Activated CD8-positive, alpha-beta memory T cell treated with anti-CD3 and anti-CD28 coated beads, Interleukin-2, amount 10 ng/mL, durations not matched to agents 7 days and 5 days (primary cell): ENCODE measurements at regions not wholly inside any gene's neighbourhood (a gene's known extent, or its start where the extent isn't known, plus 50 kb on each side); places are given as distances from the start of the nearest gene placed in this dataset.

Experiments
- ATAC-seq: fragments of 150-1000 bp; cut with Tn5 transposase; one replicate; pipeline ENCODE4 v1.10.0; 2021; ENCODE audit warnings: moderate library complexity
- CTCF ChIA-PET: fragments of 350-600 bp; sonication (Branson Sonifier 250); formaldehyde crosslinking; loops from one replicate; lab custom pipeline; 2021; ENCODE audit warnings: antibody characterized with exemption; lab: Charles Lee
- DNase-seq: peaks from one replicate; pipeline ENCODE4 v3.0.0-alpha.2; 2020
- H3K27ac Mint-ChIP-seq: one replicate; pipeline ENCODE4 v1.8.0; 2021; ENCODE audit warnings: mild to moderate bottlenecking, mixed read lengths
- H3K27me3 Mint-ChIP-seq: one replicate; pipeline ENCODE4 v1.8.0; 2021; ENCODE audit warnings: mixed read lengths
- H3K36me3 Mint-ChIP-seq: one replicate; pipeline ENCODE4 v1.8.0; 2021; ENCODE audit warnings: mild to moderate bottlenecking, mixed read lengths
- H3K4me1 Mint-ChIP-seq: one replicate; pipeline ENCODE4 v1.8.0; 2021; ENCODE audit warnings: mixed read lengths
- H3K4me3 Mint-ChIP-seq: one replicate; pipeline ENCODE4 v1.8.0; 2021; ENCODE audit warnings: mild to moderate bottlenecking, moderate library complexity, mixed read lengths
- H3K9me3 Mint-ChIP-seq: one replicate; pipeline ENCODE4 v1.8.0; 2022; ENCODE audit warnings: low read depth, mixed read lengths

DNA sequence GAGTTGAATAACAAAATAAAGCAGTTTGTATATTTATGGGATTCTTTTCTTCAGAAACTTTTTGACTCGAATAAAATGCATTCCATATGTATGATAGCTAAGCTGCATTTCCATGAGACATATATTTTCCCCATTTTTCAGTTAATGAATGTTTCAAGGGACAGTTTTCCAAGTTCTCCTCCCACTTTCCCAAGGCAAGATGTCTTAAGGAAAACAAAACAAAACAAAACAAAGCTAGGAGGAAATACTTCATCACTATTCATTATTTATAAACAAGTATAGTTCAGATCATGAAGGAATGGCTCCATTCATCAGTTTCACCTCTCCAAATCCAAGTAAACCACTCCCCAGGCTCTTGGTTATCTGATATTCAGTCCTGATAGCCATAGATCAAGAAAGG is 261.0 kb downstream of the WDR11 start:
- H3K9me3 Mint-ChIP-seq: no peaks in the 10 kb centered on the region
- DNase-seq (no peak), ATAC-seq (no peak)
- no peaks in the 10 kb centered on the region for H3K36me3 Mint-ChIP-seq
- H3K27ac Mint-ChIP-seq: no peak overlapping the region
- CTCF ChIA-PET: no interaction called here
- no peaks in the 10 kb centered on the region for H3K27me3 Mint-ChIP-seq
- H3K4me1 Mint-ChIP-seq: no peaks in the 10 kb centered on the region
- no peak overlapping the region for H3K4me3 Mint-ChIP-seq

DNA sequence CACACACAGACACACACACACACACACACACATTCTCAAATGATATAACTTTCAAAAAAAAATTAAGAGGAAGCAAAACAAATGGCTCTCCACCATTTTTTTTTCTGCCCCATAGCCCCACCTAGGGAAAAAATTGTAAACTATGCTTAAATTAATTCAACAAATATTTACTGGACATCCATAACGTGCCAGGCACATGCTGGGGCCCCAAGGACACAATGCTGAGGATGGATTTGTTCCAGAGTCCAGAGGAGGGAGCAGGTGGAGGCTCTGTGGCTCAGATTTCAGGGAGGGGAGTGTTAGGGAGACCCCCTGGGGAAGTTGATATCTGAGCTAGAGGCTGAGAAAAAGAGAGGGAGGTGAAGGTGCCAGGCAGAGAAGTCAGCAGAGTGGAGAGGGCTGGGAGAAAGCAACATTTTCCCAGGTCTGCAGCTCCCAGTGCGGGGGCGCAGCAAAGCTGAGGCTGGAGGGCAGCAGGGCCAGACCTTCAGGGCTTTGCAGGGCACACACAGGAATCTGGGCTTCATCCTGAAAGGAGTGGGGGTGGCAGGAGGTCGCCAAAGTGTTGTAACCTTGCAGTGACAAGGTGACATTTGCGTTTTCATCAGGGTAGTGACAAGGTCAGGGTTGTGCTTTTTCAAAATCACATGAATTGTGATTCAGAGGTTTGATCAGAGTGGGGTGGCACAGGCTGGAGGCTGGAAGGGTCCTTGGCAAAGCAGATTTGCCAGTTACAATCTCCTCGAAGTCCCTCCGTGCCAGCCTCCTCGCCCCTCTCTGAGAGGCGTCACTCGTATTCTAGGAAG is 261.6 kb downstream of the WDR11 start:
- H3K36me3 Mint-ChIP-seq: no peaks in the 10 kb centered on the region
- H3K27ac Mint-ChIP-seq: no peak overlapping the region
- DNase-seq (no peak), ATAC-seq (no peak)
- H3K9me3 Mint-ChIP-seq: no peaks in the 10 kb centered on the region
- H3K27me3 Mint-ChIP-seq: no peaks in the 10 kb centered on the region
- no peaks in the 10 kb centered on the region for H3K4me1 Mint-ChIP-seq
- H3K4me3 Mint-ChIP-seq: no peak overlapping the region
- CTCF ChIA-PET: no interaction called here

GRCh38 chr10:121113385-121113696 is 262.2 kb downstream of the WDR11 start:
- CTCF ChIA-PET: no interaction called here
- no peaks in the 10 kb centered on the region for H3K27me3 Mint-ChIP-seq
- H3K27ac Mint-ChIP-seq: no peak overlapping the region
- DNase-seq (no peak), ATAC-seq (no peak)
- no peaks in the 10 kb centered on the region for H3K9me3 Mint-ChIP-seq
- no peaks in the 10 kb centered on the region for H3K4me1 Mint-ChIP-seq
- H3K36me3 Mint-ChIP-seq: no peaks in the 10 kb centered on the region
- H3K4me3 Mint-ChIP-seq: no peak overlapping the region

- DNase-seq (no peak), ATAC-seq (no peak)
- H3K27ac Mint-ChIP-seq: no peak overlapping the region
- no peaks in the 10 kb centered on the region for H3K36me3 Mint-ChIP-seq
- H3K9me3 Mint-ChIP-seq: no peaks in the 10 kb centered on the region
- CTCF ChIA-PET: no interaction called here
- H3K27me3 Mint-ChIP-seq: no peaks in the 10 kb centered on the region
- H3K4me1 Mint-ChIP-seq: no peaks in the 10 kb centered on the region
- no peak overlapping the region for H3K4me3 Mint-ChIP-seq
These were observed 262.7 kb downstream of the WDR11 start for GRCh38 chr10:121113911-121114310.

DNA sequence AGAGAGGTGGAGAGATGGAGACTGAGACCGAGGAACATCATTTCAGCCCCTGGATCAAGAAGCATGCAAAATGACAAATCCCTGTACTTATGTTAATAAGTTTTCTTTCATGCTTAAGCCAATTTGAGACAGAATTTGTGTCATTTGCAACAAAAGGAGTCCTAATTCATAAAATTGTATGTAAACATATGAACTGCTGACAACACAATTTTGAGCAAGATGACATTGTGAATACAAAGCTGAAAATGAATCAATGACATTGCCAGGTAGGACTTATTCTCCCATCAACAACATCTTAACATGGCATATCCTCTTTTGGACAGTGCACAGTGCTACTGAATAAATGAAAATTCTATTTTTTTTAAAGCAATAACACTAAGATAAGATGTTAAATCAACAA is 264.0 kb downstream of the WDR11 start:
- Mint-ChIP-seq H3K27ac (no peak overlapping the region), H3K4me1 (no peaks in the 10 kb centered on the region), H3K4me3 (no peak overlapping the region), H3K36me3 (no peaks in the 10 kb centered on the region), H3K27me3 (no peaks in the 10 kb centered on the region), H3K9me3 (no peaks in the 10 kb centered on the region)
- CTCF ChIA-PET: no interaction called here
- DNase-seq (no peak), ATAC-seq (no peak)

GRCh38 chr10:121121462-121121861 is 270.3 kb downstream of the WDR11 start:
- H3K27ac Mint-ChIP-seq: no peak overlapping the region
- CTCF ChIA-PET: no interaction called here

DNA sequence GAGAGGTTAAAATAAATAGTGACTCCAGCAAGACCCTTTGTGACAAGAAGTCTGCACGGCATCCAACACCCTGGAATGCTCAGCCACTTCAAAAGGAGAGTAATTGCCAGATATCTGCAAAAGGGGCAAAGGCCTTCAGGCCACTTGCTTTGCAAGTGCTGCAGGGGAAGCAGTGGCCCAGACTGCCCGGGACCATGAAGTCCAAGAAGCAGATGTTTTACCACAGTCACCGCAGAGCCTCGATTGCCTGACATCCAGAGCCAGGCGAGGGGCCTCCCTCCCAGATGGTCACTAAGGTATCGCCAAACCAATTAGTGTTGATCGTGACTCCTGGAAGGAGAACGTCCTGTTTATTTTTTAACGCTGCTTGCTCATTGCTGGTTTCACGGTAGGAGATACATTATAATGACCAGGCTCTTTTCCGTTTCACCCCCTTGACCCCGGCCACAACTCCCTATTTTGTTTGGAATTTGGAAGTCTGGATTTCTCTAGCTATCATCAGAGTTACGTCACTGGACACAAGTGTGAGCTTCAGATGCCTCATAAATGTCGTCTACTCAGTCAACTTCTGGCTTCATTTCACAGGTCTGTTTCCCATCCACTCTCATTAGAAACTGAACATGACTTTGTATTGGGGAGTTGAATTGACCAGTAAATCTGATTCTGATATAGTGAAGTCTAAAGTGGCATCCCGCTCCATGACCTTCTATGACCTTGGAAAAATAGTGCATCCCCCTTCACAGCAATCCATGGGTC is 276.2 kb downstream of the WDR11 start:
- Mint-ChIP-seq H3K9me3 (no peaks in the 10 kb centered on the region), H3K4me1 (no peaks in the 10 kb centered on the region), H3K27me3 (no peaks in the 10 kb centered on the region), H3K27ac (no peak overlapping the region), H3K36me3 (no peaks in the 10 kb centered on the region), H3K4me3 (no peak overlapping the region)
- ATAC-seq: no peak
- CTCF ChIA-PET: no interaction called here
- DNase-seq: no peak

More at GRCh38 chr10:121121462-121121861, 270.3 kb downstream of the WDR11 start:
- DNase-seq (no peak), ATAC-seq (no peak)
- Mint-ChIP-seq H3K4me3 (no peak overlapping the region), H3K4me1 (no peaks in the 10 kb centered on the region), H3K9me3 (no peaks in the 10 kb centered on the region), H3K27me3 (no peaks in the 10 kb centered on the region), H3K36me3 (no peaks in the 10 kb centered on the region)

DNA sequence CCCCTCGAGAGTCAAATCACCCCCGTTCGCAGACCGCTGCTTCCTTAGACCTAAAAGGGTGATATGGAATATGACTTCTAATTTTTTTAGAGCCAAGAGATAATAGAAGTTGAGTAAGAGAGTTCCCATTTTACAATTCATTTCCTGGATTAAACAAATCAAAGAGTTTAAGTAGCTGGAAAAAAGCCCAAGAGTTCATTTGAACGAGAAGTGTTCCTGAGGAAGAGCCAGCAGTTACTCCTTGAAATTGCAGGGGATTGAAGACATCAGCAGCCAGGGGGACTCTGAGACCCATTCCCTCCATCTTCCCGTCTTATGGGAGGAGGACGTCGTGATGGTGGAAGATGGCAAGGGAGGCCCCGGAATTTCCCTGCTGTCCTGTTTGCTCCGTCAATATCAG is 277.0 kb downstream of the WDR11 start:
- Mint-ChIP-seq H3K4me1 (no peaks in the 10 kb centered on the region), H3K9me3 (no peaks in the 10 kb centered on the region), H3K4me3 (no peak overlapping the region), H3K36me3 (no peaks in the 10 kb centered on the region), H3K27ac (no peak overlapping the region), H3K27me3 (no peaks in the 10 kb centered on the region)
- DNase-seq (no peak), ATAC-seq (no peak)
- CTCF ChIA-PET: no interaction called here

DNA sequence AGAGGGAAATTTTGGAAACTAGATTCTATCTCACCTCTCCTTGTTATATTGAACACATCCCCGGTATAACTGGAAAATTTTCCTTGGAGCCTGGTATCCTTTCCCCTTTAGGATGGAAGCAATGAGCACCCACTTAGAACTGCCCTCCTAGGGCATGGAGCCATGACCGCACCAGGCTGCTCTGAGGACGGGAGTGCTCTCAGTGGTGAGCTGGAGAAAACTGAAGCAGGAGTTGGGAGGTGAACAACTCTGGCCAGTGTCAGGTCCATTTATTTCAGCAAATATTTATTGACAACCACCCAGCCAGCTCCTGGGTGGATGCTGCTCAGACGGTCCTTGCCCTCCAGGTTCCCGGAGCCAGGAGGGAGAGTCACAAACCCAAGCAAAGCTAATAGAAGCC is 278.1 kb downstream of the WDR11 start:
- Mint-ChIP-seq H3K4me1 (no peaks in the 10 kb centered on the region), H3K36me3 (no peaks in the 10 kb centered on the region), H3K27me3 (no peaks in the 10 kb centered on the region), H3K4me3 (no peak overlapping the region), H3K27ac (no peak overlapping the region), H3K9me3 (no peaks in the 10 kb centered on the region)
- DNase-seq: no peak
- CTCF ChIA-PET: no interaction called here
- no peak for ATAC-seq

DNA sequence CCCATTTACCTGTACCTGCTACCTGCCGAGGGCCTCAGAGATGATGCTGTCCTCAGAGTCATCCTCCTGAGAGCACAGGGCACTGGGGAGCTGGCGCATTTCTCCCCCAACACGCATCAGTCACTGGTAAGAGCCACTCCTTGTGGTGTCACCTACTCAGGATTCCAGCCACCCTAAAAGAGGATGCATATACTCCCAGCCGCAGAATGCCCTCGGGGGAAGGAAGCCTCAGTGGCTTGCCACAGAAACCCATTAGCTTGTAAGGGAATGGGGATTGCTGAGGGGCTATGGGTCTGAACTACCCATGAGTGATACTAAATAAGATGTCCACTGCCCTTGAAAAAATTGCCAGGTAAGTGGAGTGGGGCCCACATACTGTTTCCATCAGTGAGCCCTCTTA is 279.2 kb downstream of the WDR11 start:
- CTCF ChIA-PET: no interaction called here

DNA sequence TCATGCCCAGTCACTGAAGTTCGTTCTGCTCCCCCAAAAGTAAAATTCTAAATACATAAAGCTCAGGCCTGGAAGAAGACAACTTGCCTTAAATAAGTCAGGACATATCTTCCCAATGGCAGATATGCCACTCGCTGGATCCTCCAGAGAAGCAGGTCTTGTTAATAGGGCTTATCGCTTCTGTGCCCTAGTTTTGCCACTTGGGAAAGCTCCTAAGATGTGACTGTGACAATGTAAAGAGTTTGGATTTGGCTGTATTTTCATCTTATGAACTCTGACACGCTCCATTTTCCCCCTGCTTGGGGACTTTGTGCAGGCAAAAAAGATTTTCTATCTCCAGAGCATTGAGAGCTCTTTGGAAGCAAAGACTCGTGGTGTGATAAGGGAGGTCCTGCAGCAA is 279.9 kb downstream of the WDR11 start:
- no peaks in the 10 kb centered on the region for H3K4me1 Mint-ChIP-seq
- no peaks in the 10 kb centered on the region for H3K27me3 Mint-ChIP-seq
- no peaks in the 10 kb centered on the region for H3K36me3 Mint-ChIP-seq
- peaks cover 2% of the 10 kb centered on the region for H3K9me3 Mint-ChIP-seq
- CTCF ChIA-PET: no interaction called here
- no peak overlapping the region for H3K27ac Mint-ChIP-seq
- H3K4me3 Mint-ChIP-seq: no peak overlapping the region
- DNase-seq (no peak), ATAC-seq (no peak)

More for the DNA sequence above, 279.2 kb downstream of the WDR11 start:
- Mint-ChIP-seq H3K4me1 (no peaks in the 10 kb centered on the region), H3K36me3 (no peaks in the 10 kb centered on the region), H3K27me3 (no peaks in the 10 kb centered on the region), H3K9me3 (peaks cover 2% of the 10 kb centered on the region), H3K4me3 (no peak overlapping the region), H3K27ac (no peak overlapping the region)
- ATAC-seq (no peak), DNase-seq (no peak)

DNA sequence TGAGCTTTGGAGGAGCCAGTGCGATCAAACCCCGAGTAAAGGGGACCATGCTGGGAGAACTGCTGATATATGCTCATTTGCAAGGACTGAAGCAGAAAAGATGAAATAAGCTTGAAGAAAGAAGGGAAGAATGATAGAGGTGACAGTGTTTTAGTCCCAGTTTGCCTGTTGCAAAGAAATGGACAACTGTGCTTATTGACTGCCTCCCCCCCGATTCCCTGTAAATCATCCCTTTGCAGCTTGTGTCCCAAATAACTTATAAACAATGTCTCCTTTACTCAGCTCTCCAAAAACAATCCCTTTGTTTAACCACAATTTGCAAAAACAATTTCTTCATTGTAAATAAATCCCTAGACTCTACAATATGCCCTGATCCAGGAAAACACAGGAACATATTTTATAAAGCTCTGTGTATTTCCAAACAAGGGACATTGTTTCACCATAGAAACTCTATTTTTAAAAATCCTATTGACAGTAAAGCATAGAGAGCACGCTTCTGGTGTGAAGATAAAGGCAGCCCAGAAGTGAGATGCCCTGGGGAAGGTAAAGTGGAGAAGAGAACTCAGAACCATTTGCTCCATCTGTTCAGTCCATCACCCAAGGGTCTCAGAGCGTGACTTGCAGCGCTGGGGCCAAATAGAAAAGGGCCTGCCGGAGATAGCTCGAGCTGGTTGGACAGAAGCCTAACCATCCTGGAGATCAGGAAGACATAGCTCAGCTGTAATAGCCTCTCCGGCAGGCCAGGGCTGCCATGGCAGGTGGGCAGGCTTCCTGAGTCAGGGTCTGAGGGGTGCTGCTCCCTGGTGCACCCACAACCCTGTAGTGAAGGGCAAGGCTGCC is 280.5 kb downstream of the WDR11 start:
- Mint-ChIP-seq H3K27ac (no peak overlapping the region), H3K4me1 (no peaks in the 10 kb centered on the region), H3K27me3 (no peaks in the 10 kb centered on the region), H3K9me3 (peaks cover 2% of the 10 kb centered on the region), H3K36me3 (no peaks in the 10 kb centered on the region), H3K4me3 (no peak overlapping the region)
- DNase-seq (no peak), ATAC-seq (no peak)
- CTCF ChIA-PET: no interaction called here

DNA sequence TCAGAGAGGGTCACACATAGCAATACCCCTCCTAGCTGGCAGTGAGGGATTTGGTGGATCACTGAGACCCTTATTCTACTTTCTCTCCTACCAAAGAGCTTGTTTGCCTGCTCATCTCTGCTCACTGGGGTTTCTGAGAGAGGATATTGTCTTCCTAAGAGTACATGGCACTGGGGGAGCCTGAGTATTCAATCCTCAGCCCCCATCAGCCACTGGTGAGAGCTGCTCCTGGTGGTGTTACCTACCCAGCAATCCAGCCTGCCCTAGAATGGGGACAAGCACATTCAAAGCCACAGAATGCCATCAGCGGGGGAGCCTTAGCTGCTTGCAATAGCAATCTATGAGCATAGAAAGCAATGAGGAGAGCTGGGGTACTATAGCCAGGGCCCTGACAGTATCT is 281.1 kb downstream of the WDR11 start:
- DNase-seq: no peak
- H3K36me3 Mint-ChIP-seq: no peaks in the 10 kb centered on the region
- CTCF ChIA-PET: no interaction called here
- H3K27me3 Mint-ChIP-seq: no peaks in the 10 kb centered on the region
- H3K9me3 Mint-ChIP-seq: peaks cover 2% of the 10 kb centered on the region
- H3K4me1 Mint-ChIP-seq: no peaks in the 10 kb centered on the region
- no peak overlapping the region for H3K27ac Mint-ChIP-seq
- H3K4me3 Mint-ChIP-seq: no peak overlapping the region
- ATAC-seq: no peak

GRCh38 chr10:121133901-121134300 is 282.7 kb downstream of the WDR11 start:
- CTCF ChIA-PET: no interaction called here
- Mint-ChIP-seq H3K36me3 (no peaks in the 10 kb centered on the region), H3K27ac (no peak overlapping the region), H3K4me1 (no peaks in the 10 kb centered on the region), H3K27me3 (no peaks in the 10 kb centered on the region), H3K9me3 (peaks cover 2% of the 10 kb centered on the region), H3K4me3 (no peak overlapping the region)
- no peak for ATAC-seq
- no peak for DNase-seq
